Endothelial cell (in vitro differentiated cells): ENCODE measurements at regions not wholly inside any gene's neighbourhood (a gene's known extent, or its start where the extent isn't known, plus 50 kb on each side); places are given as distances from the start of the nearest gene placed in this dataset.
"Not testable (repeated sequence)": the region's sequence is repeated elsewhere in the genome, so short reads cannot be mapped to it uniquely, and the experiment has no call there.

Source experiments
- DNase-seq: peaks from one replicate; pipeline ENCODE4 v3.0.0; 2021; ENCODE audit warnings: low spot score
- H3K27ac Mint-ChIP-seq: one replicate; pipeline ENCODE4 v1.8.0; 2021; ENCODE audit warnings: mixed read lengths, inconsistent platforms; ENCODE audit not compliant: unreplicated experiment
- H3K27me3 Mint-ChIP-seq: one replicate; pipeline ENCODE4 v1.8.0; 2021; ENCODE audit warnings: mild to moderate bottlenecking, moderate library complexity, mixed read lengths, inconsistent platforms; ENCODE audit not compliant: unreplicated experiment
- H3K36me3 Mint-ChIP-seq: one replicate; pipeline ENCODE4 v1.8.0; 2021; ENCODE audit warnings: mild to moderate bottlenecking, low read depth, mixed read lengths, inconsistent platforms; ENCODE audit not compliant: unreplicated experiment
- H3K4me1 Mint-ChIP-seq: one replicate; pipeline ENCODE4 v1.8.0; 2021; ENCODE audit warnings: mild to moderate bottlenecking, mixed read lengths, inconsistent platforms; ENCODE audit not compliant: unreplicated experiment
- H3K4me3 Mint-ChIP-seq: one replicate; pipeline ENCODE4 v1.8.0; 2021; ENCODE audit warnings: mild to moderate bottlenecking, mixed read lengths, inconsistent platforms; ENCODE audit not compliant: unreplicated experiment
- H3K9me3 Mint-ChIP-seq: one replicate; pipeline ENCODE4 v1.8.0; 2021; ENCODE audit warnings: mixed read lengths, inconsistent platforms; ENCODE audit not compliant: unreplicated experiment
- TF ChIP-seq, protein P1 (sequence below): fragments of 200-600 bp; sonication (generic); IDR thresholded peaks from one replicate; pipeline ENCODE4 v1.5.0; 2021; ENCODE audit warnings: antibody characterized with exemption; ENCODE audit not compliant: unreplicated experiment

GRCh38 chr14:95620659-95621059, 65.6 kb upstream of the TCL1B start:
- Mint-ChIP-seq H3K9me3 (no peaks in the 10 kb centered on the region), H3K4me3 (no peak overlapping the region), H3K27ac (no peak overlapping the region), H3K27me3 (peaks cover 2% of the 10 kb centered on the region), H3K36me3 (no peaks in the 10 kb centered on the region), H3K4me1 (peaks cover 6% of the 10 kb centered on the region)
- no peak for DNase-seq
- TF ChIP-seq, protein P1, sequence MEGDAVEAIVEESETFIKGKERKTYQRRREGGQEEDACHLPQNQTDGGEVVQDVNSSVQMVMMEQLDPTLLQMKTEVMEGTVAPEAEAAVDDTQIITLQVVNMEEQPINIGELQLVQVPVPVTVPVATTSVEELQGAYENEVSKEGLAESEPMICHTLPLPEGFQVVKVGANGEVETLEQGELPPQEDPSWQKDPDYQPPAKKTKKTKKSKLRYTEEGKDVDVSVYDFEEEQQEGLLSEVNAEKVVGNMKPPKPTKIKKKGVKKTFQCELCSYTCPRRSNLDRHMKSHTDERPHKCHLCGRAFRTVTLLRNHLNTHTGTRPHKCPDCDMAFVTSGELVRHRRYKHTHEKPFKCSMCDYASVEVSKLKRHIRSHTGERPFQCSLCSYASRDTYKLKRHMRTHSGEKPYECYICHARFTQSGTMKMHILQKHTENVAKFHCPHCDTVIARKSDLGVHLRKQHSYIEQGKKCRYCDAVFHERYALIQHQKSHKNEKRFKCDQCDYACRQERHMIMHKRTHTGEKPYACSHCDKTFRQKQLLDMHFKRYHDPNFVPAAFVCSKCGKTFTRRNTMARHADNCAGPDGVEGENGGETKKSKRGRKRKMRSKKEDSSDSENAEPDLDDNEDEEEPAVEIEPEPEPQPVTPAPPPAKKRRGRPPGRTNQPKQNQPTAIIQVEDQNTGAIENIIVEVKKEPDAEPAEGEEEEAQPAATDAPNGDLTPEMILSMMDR, result no peak

DNA sequence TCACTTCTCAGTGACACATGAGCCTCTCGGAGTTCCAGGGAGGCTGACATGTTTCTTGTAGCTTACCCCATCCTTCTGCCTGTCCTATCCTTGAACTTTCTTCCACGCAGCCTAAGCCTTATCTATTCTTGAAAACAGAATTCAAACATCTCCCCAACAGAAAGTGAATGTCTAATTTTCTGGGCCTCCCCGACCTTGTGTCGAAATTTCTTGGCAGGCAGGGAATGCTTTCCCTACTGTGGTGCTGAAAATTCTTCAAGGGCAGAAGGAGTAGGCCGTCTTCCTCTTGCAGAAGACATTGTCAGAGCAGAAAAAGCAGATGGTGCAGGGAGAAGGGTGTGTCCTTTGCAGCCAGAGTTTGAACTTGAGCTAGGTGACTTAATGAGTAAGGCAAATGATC, 63.0 kb upstream of the TCL1B start:
- Mint-ChIP-seq H3K27me3 (peaks cover 2% of the 10 kb centered on the region), H3K36me3 (no peaks in the 10 kb centered on the region), H3K9me3 (no peaks in the 10 kb centered on the region), H3K4me1 (peaks cover 6% of the 10 kb centered on the region), H3K4me3 (no peak overlapping the region), H3K27ac (no peak overlapping the region)
- no peak for DNase-seq
- TF ChIP-seq, protein P1, result no peak

DNA sequence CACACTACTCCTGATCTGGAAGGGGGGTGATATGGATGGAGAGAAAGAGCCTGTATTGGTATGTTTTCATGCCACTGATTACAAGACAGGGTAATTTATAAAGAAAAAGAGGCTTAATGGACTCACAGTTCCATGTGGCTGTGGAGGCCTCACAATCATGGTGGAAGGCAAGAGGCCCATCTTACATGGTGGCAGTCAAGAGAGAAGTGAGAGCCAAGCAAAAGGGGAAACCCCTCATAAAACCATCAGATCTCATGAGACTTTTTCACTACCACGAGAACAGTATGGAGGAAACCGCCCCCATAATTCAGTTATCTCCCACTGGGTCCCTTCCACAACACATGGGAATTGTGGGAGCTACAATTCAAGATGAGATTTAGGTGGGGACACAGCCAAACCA, 60.5 kb upstream of the TCL1B start:
- H3K27me3 Mint-ChIP-seq, H3K4me3 Mint-ChIP-seq, DNase-seq, H3K4me1 Mint-ChIP-seq, H3K27ac Mint-ChIP-seq, H3K9me3 Mint-ChIP-seq, H3K36me3 Mint-ChIP-seq: not testable (repeated sequence)

- Mint-ChIP-seq H3K4me1 (no peaks in the 10 kb centered on the region), H3K9me3 (no peaks in the 10 kb centered on the region), H3K27ac (no peak overlapping the region), H3K27me3 (peaks cover 6% of the 10 kb centered on the region), H3K36me3 (peaks cover 4% of the 10 kb centered on the region), H3K4me3 (no peak overlapping the region)
- DNase-seq, result no peak
- TF ChIP-seq, protein P1, result no peak
Observed at GRCh38 chr14:95635051-95635450, 51.2 kb upstream of the TCL1B start.
